ENCODE measurements at regions not wholly inside any gene's neighbourhood (a gene's known extent, or its start where the extent isn't known, plus 50 kb on each side); places are given as distances from the start of the nearest gene placed in this dataset.

DNA sequence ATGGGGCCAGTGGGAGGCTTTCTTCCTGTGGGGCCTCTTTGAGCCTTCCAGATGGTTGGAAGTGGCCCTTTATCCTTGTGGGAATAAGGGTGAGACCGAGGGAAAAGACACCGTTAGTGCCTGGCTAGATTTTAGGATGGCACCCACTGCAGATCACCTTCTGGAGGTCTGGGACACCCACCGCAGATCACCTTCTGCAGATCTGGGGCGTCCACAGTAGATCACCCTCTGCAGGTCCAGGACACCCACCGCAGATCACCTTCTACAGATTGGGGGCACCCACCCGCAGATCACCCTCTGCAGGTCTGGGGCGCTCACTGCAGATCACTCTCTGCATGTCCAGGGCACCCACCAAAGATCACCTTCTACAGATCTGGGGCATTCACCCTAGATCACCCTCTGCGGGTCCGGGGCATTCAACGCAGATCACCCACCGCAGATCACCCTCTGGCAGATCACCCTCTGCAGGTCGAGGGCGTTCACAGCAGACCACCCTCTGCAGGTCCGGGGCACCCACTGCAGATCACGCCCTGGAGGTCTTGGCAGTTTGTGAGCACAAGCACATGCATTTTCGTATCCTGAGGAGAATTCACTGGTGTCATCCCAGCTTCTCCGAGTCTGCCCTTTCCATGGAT lies 153.4 kb upstream of the TSHZ3 start:
- no peak for DNase-seq

DNA sequence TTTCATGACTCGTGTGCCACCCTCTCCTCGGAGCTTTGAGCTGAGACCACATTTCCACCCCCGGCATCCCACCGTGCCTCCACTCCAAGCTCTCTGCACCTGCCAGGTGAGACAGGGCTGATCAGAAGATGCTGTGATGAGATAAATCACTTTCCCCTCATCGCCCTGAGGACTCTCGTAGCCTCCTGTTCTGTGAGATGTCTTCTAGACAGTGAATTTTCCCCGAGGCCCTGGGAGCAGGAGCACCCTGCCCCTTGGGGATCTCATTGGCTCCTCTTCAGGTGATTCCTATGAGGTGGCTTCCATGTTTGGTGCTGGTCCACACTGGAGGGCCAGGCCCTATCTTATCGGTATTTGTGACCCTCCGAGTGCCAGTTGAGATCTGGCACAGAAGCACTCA lies 154.0 kb upstream of the TSHZ3 start:
- no peak for DNase-seq

GRCh38 chr19:31504221-31504620 lies 155.0 kb upstream of the TSHZ3 start:
- no peak for DNase-seq

- DNase-seq: no peak
Measured at GRCh38 chr19:31505596-31505910, 156.3 kb upstream of the TSHZ3 start.

GRCh38 chr19:31506102-31506501 lies 156.9 kb upstream of the TSHZ3 start:
- DNase-seq: no peak

GRCh38 chr19:31510635-31511034 lies 161.4 kb upstream of the TSHZ3 start:
- DNase-seq: no peak

GRCh38 chr19:31511098-31511497 lies 161.9 kb upstream of the TSHZ3 start:
- no peak for DNase-seq

DNA sequence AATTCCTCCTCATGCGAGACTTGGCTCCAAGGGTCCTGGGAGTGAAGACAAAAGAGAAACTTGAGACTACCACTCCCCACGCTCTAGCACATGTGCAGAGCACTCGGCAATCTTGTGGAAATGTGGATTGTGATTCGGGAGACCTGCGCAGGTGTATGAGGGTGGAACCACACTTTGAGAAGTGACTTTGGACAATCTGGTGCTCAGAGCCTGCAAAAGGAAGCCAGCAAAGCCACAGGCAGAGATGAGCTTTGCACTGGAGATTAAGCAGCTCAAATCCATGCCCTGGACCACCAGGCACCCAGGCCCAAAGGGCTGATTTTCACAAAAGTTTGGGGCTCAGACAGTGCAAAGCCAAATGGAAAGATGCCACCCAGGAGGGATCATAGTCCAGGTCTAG lies 162.5 kb upstream of the TSHZ3 start:
- no peak for DNase-seq

GRCh38 chr19:31512181-31512970 lies 163.1 kb upstream of the TSHZ3 start:
- no peak for DNase-seq

GRCh38 chr19:31513841-31514240 lies 164.6 kb upstream of the TSHZ3 start:
- no peak for DNase-seq

DNA sequence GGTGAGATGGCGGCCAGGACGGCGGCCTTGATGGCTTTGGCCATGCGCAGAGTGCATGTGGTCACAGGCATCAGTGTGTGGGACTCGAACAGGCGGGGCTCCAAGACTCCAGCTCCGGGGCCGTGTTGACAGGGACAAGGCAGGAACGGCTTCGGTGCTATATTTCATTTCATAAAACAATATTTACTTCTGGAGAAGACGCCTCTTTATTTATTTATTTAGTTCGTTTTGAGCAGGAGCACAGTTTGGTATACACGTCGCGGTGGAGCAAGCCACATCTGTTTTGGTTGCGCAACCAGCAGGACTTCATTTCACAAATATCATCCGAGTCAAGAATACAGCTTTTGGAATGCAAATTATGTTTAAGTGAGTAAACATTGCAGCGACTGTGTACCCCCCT lies 166.7 kb upstream of the TSHZ3 start:
- DNase-seq: no peak

- no peak for DNase-seq
Measured at GRCh38 chr19:31516756-31517155, 167.5 kb upstream of the TSHZ3 start.

- DNase-seq: no peak
Measured at GRCh38 chr19:31517224-31518180, 168.3 kb upstream of the TSHZ3 start.

GRCh38 chr19:31518216-31519020 lies 169.2 kb upstream of the TSHZ3 start:
- DNase-seq: no peak

DNA sequence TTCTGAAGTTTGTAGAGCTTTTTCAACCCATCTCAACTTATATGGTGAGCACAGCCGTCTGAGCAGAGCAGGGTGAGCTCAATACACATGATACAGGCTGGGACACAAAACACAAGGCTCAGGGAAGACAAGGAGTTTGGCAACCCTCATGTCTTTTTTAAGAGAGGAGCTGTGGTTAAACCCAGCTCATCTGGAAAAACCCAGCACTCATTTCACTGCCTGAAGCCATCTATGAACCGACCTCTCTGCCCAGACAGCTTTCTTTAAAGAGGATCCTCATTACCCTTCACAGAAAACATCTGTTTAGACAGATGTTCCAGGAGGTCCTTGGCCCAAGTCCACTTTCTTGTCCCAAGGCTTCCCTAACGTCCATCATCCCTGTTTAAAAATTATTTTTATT lies 170.0 kb upstream of the TSHZ3 start:
- no peak for DNase-seq

- DNase-seq: no peak
Measured at GRCh38 chr19:31519908-31520307, 170.7 kb upstream of the TSHZ3 start.

- DNase-seq: no peak
Measured at GRCh38 chr19:31520633-31521032, 171.4 kb upstream of the TSHZ3 start.

DNA sequence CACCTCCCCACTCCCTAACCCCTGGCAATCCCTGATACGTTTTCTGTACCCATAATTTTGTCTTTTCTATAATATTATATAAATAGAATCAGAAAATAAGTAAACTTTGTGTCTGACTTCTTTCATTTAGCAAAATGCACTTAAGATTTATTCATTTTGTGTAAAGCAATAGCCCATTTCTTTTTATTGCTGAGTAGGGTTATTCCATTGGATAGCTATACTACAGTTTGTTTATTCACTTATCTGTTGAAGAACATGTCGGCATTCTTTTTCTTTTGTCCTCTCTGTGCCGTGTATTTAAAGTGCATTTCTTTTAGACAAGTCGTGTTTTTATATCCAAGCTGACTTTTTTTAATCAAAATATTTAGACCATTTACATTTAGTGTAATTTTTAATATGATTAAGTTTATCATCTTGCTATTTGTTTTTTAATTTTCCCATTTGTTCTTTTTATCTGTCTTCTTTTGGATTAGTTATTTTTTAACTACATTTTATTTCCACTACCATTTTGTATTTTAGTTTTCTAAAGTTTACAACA lies 176.4 kb upstream of the TSHZ3 start:
- no peak for DNase-seq

- no peak for DNase-seq
Measured at GRCh38 chr19:31527443-31527842, 178.2 kb upstream of the TSHZ3 start.

DNA sequence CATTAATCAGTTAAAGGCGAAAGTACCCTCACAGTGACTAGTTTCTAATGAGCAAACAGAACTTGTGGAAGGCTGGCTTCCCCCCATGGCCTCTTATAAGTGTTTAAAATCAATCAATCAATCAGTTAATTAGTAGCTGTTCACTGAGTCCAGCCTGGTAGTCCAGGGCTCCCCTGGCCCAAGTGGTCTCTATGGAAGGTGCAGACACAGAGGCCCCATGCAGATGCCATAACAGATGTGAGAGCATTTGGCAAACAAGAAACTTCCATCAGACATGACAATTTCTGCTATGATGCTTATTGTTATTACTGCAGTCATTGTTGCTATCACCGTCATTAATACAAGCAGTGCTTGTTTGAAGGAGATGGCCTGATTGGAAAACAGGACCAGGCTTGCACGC lies 179.0 kb upstream of the TSHZ3 start:
- DNase-seq: no peak

GRCh38 chr19:31529121-31529520 lies 179.9 kb upstream of the TSHZ3 start:
- DNase-seq: no peak

- DNase-seq: no peak
Measured at GRCh38 chr19:31530781-31531180, 181.5 kb upstream of the TSHZ3 start.

- DNase-seq: no peak
Measured at GRCh38 chr19:31531326-31531725, 182.1 kb upstream of the TSHZ3 start.

Measured in activated CD4-positive, alpha-beta T cell treated with anti-CD3 and anti-CD28 coated beads, Interleukin-2, amount 50 U/mL, for 48 hours (primary cell).